A673 (cell line): ENCODE measurements at regions not wholly inside any gene's neighbourhood (a gene's known extent, or its start where the extent isn't known, plus 50 kb on each side); places are given as distances from the start of the nearest gene placed in this dataset.

Experiments used
- BruUV-seq: library from RNA; stranded (reverse); fragments of 400-500 nt; replicated peaks from 2 replicates; lab custom pipeline; 2021; lab: Mats Ljungman, UMichigan
- CTCF ChIA-PET: fragments of 300-600 bp; sonication (Branson Sonifier 250); formaldehyde crosslinking; loops from one replicate; lab custom pipeline; 2022; ENCODE audit warnings: antibody characterized with exemption; lab: Charles Lee
- POLR2A ChIA-PET: fragments of 300-600 bp; sonication (Branson Sonifier 250); formaldehyde crosslinking; loops from one replicate; lab custom pipeline; 2022; ENCODE audit warnings: antibody characterized with exemption; ENCODE audit not compliant: low non-redundant PET; lab: Charles Lee
- DNase-seq: peaks from one replicate; pipeline ENCODE4 v3.0.0-alpha.2; 2015; ENCODE audit warnings: low spot score
- H3K27ac ChIP-seq: fragments of 200-600 bp; sonication (generic); 2 replicates; pipeline ENCODE4 v1.5.1; 2016; ENCODE audit warnings: mixed run types, low read depth, mild to moderate bottlenecking, mixed read lengths, antibody characterized with exemption, low read length; ENCODE audit not compliant: poor library complexity, severe bottlenecking
- H3K27me3 ChIP-seq: fragments of 200-600 bp; sonication (generic); replicated peaks from 2 replicates; pipeline ENCODE4 v1.6.1; 2017; ENCODE audit warnings: mixed run types, low read depth, mild to moderate bottlenecking, mixed read lengths, antibody characterized with exemption, low read length; ENCODE audit not compliant: insufficient read depth, poor library complexity
- H3K36me3 ChIP-seq: fragments of 200-600 bp; sonication (generic); 2 replicates; pipeline ENCODE4 v1.6.1; 2016; ENCODE audit warnings: mixed run types, mild to moderate bottlenecking, mixed read lengths, antibody characterized with exemption, low read length; ENCODE audit not compliant: insufficient read depth, poor library complexity, severe bottlenecking
- H3K4me1 ChIP-seq: fragments of 200-600 bp; sonication (generic); 2 replicates; pipeline ENCODE4 v1.6.1; 2017; ENCODE audit warnings: mixed run types, mild to moderate bottlenecking, mixed read lengths, antibody characterized with exemption, low read length; ENCODE audit not compliant: insufficient read depth, poor library complexity, severe bottlenecking
- H3K4me3 ChIP-seq: fragments of 200-600 bp; sonication (generic); 2 replicates; pipeline ENCODE4 v1.5.1; 2016; ENCODE audit warnings: low read depth, mixed run types, mild to moderate bottlenecking, mixed read lengths, low read length; ENCODE audit not compliant: poor library complexity, severe bottlenecking
- H3K9me3 ChIP-seq: fragments of 200-600 bp; sonication (generic); 2 replicates; pipeline ENCODE4 v1.6.1; 2016; ENCODE audit warnings: mixed run types, low read depth, mild to moderate bottlenecking, mixed read lengths, antibody characterized with exemption, low read length; ENCODE audit not compliant: poor library complexity, severe bottlenecking
- CTCF ChIP-seq: fragments of 300-800, 200-600 bp; sonication (generic); conservative IDR thresholded peaks from 2 replicates; pipeline ENCODE4 v1.5.1; 2017; ENCODE audit warnings: low read depth, mild to moderate bottlenecking, antibody characterized with exemption, low read length, moderate library complexity, mixed read lengths
- EZH2 ChIP-seq: fragments of 200-600 bp; sonication (generic); IDR thresholded peaks from 2 replicates; pipeline ENCODE4 v1.6.1; 2017; ENCODE audit warnings: borderline replicate concordance, low read depth, mild to moderate bottlenecking, mixed read lengths, antibody characterized with exemption, low read length; ENCODE audit not compliant: poor library complexity, severe bottlenecking
- intact Hi-C: fragments of 100-400 bp; cut with micrococcal nuclease; formaldehyde crosslinking; loops from one replicate; pipeline ENCODE4 v1.10.0; 2022; ENCODE audit not compliant: unreplicated experiment

DNA sequence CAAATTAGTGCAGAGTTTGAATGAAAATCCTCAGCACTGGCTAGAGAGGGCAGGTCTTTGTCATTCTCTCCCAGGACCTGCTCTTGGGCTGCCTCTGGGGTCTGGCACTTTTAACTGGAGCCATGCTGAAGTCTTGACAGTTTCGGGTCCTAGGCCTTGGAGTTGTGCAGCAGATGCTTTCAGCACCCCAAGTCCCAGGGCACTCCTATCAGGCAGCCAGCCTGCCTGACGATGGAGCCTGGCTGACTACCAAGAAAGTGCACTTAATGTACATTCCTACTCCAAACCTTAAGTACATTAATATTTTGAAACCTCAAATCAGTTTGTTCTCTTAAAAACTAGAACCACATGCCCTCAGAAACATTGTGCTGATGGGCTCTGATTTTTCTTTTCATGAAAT is 69.3 kb upstream of the CXCL14 start:
- CTCF ChIA-PET, result no interaction called here
- no peak overlapping the region for H3K4me3 ChIP-seq
- intact Hi-C loops, result no loop called here

DNA sequence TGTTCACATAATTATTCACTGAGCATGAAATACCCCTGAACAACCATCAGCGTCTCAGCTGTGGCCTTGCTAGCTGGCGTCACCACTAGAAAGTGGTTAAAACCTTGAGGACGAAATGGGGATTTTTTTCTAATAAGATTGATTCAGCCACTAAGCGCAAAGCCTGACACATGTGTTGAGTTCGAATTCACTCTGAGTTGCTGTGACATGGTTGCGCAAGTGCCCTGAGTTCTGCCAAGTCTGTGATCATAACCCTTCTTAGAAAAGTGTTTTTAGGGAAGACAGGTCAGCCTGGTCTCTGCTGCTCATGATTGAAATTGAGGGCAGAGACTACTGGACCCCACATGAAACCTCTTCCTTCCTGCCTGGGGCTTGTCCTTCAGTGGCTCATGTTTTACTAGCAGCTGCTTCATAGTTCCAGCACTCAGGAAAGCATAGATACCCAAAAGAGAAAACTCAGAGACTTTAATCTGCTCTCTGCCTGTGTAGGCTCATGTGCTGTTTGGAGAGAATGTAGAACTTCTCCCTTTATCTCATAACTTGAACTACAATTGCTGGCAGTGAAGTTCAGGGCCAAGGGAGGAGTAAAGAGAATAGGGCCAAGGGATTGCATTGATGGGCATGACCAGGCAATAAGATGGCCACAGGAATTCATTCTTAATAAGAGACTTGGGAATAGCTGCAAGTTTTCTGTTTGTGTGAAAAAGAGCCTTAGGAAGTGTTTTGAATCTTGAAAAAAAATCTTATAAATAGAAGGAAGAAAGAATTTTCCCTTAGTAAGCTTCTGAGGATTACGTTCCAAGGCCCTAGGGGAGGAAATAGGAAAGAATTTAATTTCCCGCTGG is 66.8 kb upstream of the CXCL14 start:
- H3K4me3 ChIP-seq, result no peak overlapping the region
- no TSS peak for BruUV-seq
- intact Hi-C loops, result no loop called here
- TF ChIP-seq EZH2 (no peak), CTCF (no peak)
- no peak overlapping the region for H3K27ac ChIP-seq
- H3K4me1 ChIP-seq, result no peaks in the 10 kb centered on the region
- ChIA-PET CTCF (no interaction called here), POLR2A (no interaction called here)
- no peaks in the 10 kb centered on the region for H3K9me3 ChIP-seq
- H3K27me3 ChIP-seq, result peaks cover 15% of the 10 kb centered on the region
- H3K36me3 ChIP-seq, result no peaks in the 10 kb centered on the region
- DNase-seq, result no peak

More for the DNA sequence above, 69.3 kb upstream of the CXCL14 start:
- no peak for TF ChIP-seq CTCF
- TF ChIP-seq EZH2, result no peak
- H3K27me3 ChIP-seq, result no peaks in the 10 kb centered on the region
- no peaks in the 10 kb centered on the region for H3K4me1 ChIP-seq
- no peaks in the 10 kb centered on the region for H3K36me3 ChIP-seq
- H3K9me3 ChIP-seq, result no peaks in the 10 kb centered on the region
- no TSS peak for BruUV-seq
- no peak overlapping the region for H3K27ac ChIP-seq
- POLR2A ChIA-PET, result no interaction called here
- DNase-seq, result no peak

DNA sequence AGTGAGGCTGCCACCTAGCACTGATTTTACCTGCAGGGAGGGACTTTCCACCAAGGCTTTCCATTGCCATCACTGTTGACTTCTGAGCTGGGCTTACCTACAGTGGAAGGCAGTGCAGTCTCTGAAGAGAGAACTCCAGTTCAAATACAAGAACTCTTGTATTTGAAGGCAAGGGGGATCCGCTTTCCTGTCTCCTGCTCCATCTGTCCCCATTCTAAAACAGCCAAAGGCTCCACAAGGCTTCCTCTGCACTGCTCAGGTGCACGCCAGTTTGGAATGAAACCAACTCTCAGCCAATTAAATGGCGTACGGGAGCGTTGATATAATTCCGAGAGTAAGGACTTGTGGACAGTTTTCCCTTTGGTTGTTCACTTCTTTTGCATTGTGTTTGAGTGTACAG is 66.0 kb upstream of the CXCL14 start:
- ChIA-PET POLR2A (no interaction called here), CTCF (no interaction called here)
- peaks cover 22% of the 10 kb centered on the region for H3K27me3 ChIP-seq
- no peak overlapping the region for H3K4me3 ChIP-seq
- DNase-seq, result no peak
- no peak overlapping the region for H3K27ac ChIP-seq
- no TSS peak for BruUV-seq
- H3K4me1 ChIP-seq, result no peaks in the 10 kb centered on the region
- no peaks in the 10 kb centered on the region for H3K9me3 ChIP-seq
- TF ChIP-seq CTCF (no peak), EZH2 (no peak)
- intact Hi-C loops, result no loop called here
- no peaks in the 10 kb centered on the region for H3K36me3 ChIP-seq
